Stomach (tissue), 4 donors: ENCODE measurements at regions not wholly inside any gene's neighbourhood (a gene's known extent, or its start where the extent isn't known, plus 50 kb on each side); places are given as distances from the start of the nearest gene placed in this dataset.

ENCODE experiments used
- EP300 ChIP-seq: sonication (generic); formaldehyde crosslinking; IDR thresholded peaks from one replicate; pipeline ENCODE4 v1.6.1; 2017; ENCODE audit warnings: antibody characterized with exemption
- POLR2A ChIP-seq, 4 donors: fragments of 450-650 bp; IDR thresholded peaks; one replicate each; pipeline ENCODE4 v1.6.1; 2016; ENCODE audit warnings: antibody characterized with exemption in 4 of 4, control low read depth in 2 of 4, mild to moderate bottlenecking in 1 of 4, moderate library complexity in 1 of 4
- POLR2AphosphoS5 ChIP-seq, 3 donors: sonication (generic); formaldehyde crosslinking; IDR thresholded peaks; one replicate each; pipeline ENCODE4 v1.6.1; 2016; ENCODE audit warnings: antibody characterized with exemption in 3 of 3
- TF ChIP-seq, protein P1 (sequence below), 7 experiments: fragments of 450-650 bp in 4 of 7; fragments of 200-600 bp in 3 of 7; sonication (generic) in 3 of 7; IDR thresholded peaks; one replicate each; pipeline ENCODE4 v1.5.1; 2016 to 2019; ENCODE audit warnings: antibody characterized with exemption in 7 of 7, control low read depth in 2 of 7, mild to moderate bottlenecking in 1 of 7

DNA sequence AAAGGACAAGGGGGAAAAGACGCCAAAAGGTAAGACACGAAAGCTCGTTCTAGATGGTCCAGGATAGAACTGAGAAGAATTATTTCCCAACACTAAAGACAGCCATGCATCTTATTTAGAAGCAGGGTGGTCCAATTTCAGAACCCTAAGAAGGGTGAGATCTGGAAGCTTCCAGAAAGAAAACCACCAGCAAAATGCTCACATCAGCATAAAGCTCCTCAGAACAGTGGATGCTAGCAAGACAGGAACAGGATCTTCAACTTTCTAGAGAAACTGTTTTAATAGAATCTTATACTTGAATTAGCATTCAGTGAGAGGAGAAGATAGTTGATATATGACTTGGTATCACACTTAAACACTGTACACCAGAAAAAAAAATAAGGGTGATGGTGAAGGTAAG lies 101.5 kb downstream of the ZFP64 start:
- TF ChIP-seq POLR2A (IDR thresholded peaks at IDR 0.05) = no peak
- no peak for TF ChIP-seq POLR2AphosphoS5 (IDR thresholded peaks at IDR 0.05)
- TF ChIP-seq, protein P1, sequence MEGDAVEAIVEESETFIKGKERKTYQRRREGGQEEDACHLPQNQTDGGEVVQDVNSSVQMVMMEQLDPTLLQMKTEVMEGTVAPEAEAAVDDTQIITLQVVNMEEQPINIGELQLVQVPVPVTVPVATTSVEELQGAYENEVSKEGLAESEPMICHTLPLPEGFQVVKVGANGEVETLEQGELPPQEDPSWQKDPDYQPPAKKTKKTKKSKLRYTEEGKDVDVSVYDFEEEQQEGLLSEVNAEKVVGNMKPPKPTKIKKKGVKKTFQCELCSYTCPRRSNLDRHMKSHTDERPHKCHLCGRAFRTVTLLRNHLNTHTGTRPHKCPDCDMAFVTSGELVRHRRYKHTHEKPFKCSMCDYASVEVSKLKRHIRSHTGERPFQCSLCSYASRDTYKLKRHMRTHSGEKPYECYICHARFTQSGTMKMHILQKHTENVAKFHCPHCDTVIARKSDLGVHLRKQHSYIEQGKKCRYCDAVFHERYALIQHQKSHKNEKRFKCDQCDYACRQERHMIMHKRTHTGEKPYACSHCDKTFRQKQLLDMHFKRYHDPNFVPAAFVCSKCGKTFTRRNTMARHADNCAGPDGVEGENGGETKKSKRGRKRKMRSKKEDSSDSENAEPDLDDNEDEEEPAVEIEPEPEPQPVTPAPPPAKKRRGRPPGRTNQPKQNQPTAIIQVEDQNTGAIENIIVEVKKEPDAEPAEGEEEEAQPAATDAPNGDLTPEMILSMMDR (IDR thresholded peaks at IDR 0.05) = no peak
- TF ChIP-seq EP300 = no peak
